WI38 (cell line): ENCODE measurements at regions not wholly inside any gene's neighbourhood (a gene's known extent, or its start where the extent isn't known, plus 50 kb on each side); places are given as distances from the start of the nearest gene placed in this dataset.

ENCODE experiments used
- H3K4me3 ChIP-seq: 2 replicates; pipeline ENCODE4 v1.5.1; 2011; ENCODE audit warnings: low read depth, mild to moderate bottlenecking, control low read depth, low read length
- CTCF ChIP-seq: IDR thresholded peaks from 2 replicates; pipeline ENCODE4 v1.5.1; 2012; ENCODE audit warnings: low read depth, mild to moderate bottlenecking, control low read depth, low read length

- no peak overlapping the region for H3K4me3 ChIP-seq
- no peak for TF ChIP-seq CTCF
These were observed 586.4 kb downstream of the AACS start for GRCh38 chr12:125651625-125652024.

- no peak overlapping the region for H3K4me3 ChIP-seq
- no peak for TF ChIP-seq CTCF
These were observed 587.4 kb downstream of the AACS start for GRCh38 chr12:125652681-125653080.

- no peak overlapping the region for H3K4me3 ChIP-seq
- TF ChIP-seq CTCF, result no peak
These were observed 592.4 kb downstream of the AACS start for GRCh38 chr12:125657681-125658080.

- TF ChIP-seq CTCF, result no peak
- H3K4me3 ChIP-seq, result no peak overlapping the region
These were observed 609.5 kb downstream of the AACS start for GRCh38 chr12:125674554-125675338.

GRCh38 chr12:125676366-125676765 is 611.1 kb downstream of the AACS start:
- TF ChIP-seq CTCF, result no peak
- no peak overlapping the region for H3K4me3 ChIP-seq

- no peak for TF ChIP-seq CTCF
- no peak overlapping the region for H3K4me3 ChIP-seq
These were observed 612.6 kb downstream of the AACS start for GRCh38 chr12:125677829-125678228.

- no peak for TF ChIP-seq CTCF
- H3K4me3 ChIP-seq, result no peak overlapping the region
These were observed 613.4 kb downstream of the AACS start for GRCh38 chr12:125678589-125678993.
